Karpas-422 (cell line): ENCODE measurements at regions not wholly inside any gene's neighbourhood (a gene's known extent, or its start where the extent isn't known, plus 50 kb on each side); places are given as distances from the start of the nearest gene placed in this dataset.

Experiments
- DNase-seq: peaks from one replicate; pipeline ENCODE4 v3.0.0-alpha.2; 2015
- H2AFZ ChIP-seq: fragments of 200-600 bp; sonication (generic); 2 replicates; pipeline ENCODE4 v1.6.1; 2014; ENCODE audit warnings: antibody characterized with exemption, low read length, mixed read lengths
- H3K27ac ChIP-seq: fragments of 200-600 bp; sonication (generic); 2 replicates; pipeline ENCODE4 v1.5.1; 2014; ENCODE audit warnings: mild to moderate bottlenecking, low read length, moderate library complexity
- H3K27me3 ChIP-seq: fragments of 200-600 bp; sonication (generic); 2 replicates; pipeline ENCODE4 v1.6.1; 2014; ENCODE audit warnings: low read length, mixed read lengths
- H3K36me3 ChIP-seq: fragments of 200-600 bp; sonication (generic); 2 replicates; pipeline ENCODE4 v1.6.1; 2014; ENCODE audit warnings: low read length, mixed read lengths; ENCODE audit not compliant: insufficient read depth
- H3K4me1 ChIP-seq: fragments of 200-600 bp; sonication (generic); 2 replicates; pipeline ENCODE4 v1.6.1; 2014; ENCODE audit warnings: mild to moderate bottlenecking, low read length, mixed read lengths
- H3K4me2 ChIP-seq: fragments of 200-600 bp; sonication (generic); 2 replicates; pipeline ENCODE4 v1.6.1; 2014; ENCODE audit warnings: low read length, low read depth, mild to moderate bottlenecking; ENCODE audit not compliant: poor library complexity, severe bottlenecking
- H3K4me3 ChIP-seq: fragments of 200-600 bp; sonication (generic); 2 replicates; pipeline ENCODE4 v1.5.1; 2014; ENCODE audit warnings: mild to moderate bottlenecking, antibody characterized with exemption, low read length, mixed read lengths
- H3K79me2 ChIP-seq: fragments of 200-600 bp; sonication (generic); 2 replicates; pipeline ENCODE4 v1.6.1; 2014; ENCODE audit warnings: mild to moderate bottlenecking, low read length, mixed read lengths
- H3K9ac ChIP-seq: fragments of 200-600 bp; sonication (generic); 2 replicates; pipeline ENCODE4 v1.6.0; 2014; ENCODE audit warnings: low read length
- H3K9me2 ChIP-seq: fragments of 200-600 bp; sonication (generic), shearing (Covaris generic); replicated peaks from 2 replicates; pipeline ENCODE4 v1.6.0; 2014; ENCODE audit warnings: mild to moderate bottlenecking, low read length, moderate library complexity; ENCODE audit not compliant: insufficient read depth
- H3K9me3 ChIP-seq: fragments of 300-700, 200-600 bp; sonication (generic); 2 replicates; pipeline ENCODE4 v1.6.1; 2014; ENCODE audit warnings: low read length, mixed read lengths
- H4K20me1 ChIP-seq: fragments of 200-600 bp; sonication (generic); 2 replicates; pipeline ENCODE4 v1.6.1; 2014; ENCODE audit warnings: mild to moderate bottlenecking, antibody characterized with exemption, low read length, low read depth; ENCODE audit not compliant: insufficient read depth

DNA sequence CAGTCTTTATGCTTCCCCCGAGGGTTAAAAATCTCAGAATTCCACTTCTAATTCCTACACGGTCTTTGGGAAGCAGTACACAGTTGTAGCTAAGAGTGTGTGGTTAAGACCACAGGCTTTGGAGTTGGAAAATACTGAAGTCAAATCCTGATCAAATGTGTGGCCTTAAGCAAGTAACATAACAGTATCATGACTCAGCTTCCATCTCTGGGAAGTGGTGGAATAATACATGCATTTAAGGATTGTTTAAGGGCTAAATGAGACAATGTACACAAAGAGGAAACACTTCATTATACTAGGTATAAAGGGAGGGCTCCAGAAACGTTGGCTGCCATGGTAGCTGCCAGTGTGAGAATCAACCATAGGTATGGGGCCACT lies 71.5 kb downstream of the FAT3 start:
- H3K36me3 ChIP-seq: no peaks in the 10 kb centered on the region
- H3K9me2 ChIP-seq: no peaks in the 10 kb centered on the region; the same call in 1 of the 2 replicates
- no peak overlapping the region for H2AFZ ChIP-seq
- H3K4me3 ChIP-seq: no peak overlapping the region
- no peaks in the 10 kb centered on the region for H3K79me2 ChIP-seq
- no peaks in the 10 kb centered on the region for H4K20me1 ChIP-seq
- H3K27me3 ChIP-seq: no peaks in the 10 kb centered on the region
- no peak overlapping the region for H3K4me2 ChIP-seq
- no peak for DNase-seq
- no peak overlapping the region for H3K27ac ChIP-seq
- peaks cover 28% of the 10 kb centered on the region for H3K9me3 ChIP-seq
- H3K4me1 ChIP-seq: no peaks in the 10 kb centered on the region
- H3K9ac ChIP-seq: no peak overlapping the region

DNA sequence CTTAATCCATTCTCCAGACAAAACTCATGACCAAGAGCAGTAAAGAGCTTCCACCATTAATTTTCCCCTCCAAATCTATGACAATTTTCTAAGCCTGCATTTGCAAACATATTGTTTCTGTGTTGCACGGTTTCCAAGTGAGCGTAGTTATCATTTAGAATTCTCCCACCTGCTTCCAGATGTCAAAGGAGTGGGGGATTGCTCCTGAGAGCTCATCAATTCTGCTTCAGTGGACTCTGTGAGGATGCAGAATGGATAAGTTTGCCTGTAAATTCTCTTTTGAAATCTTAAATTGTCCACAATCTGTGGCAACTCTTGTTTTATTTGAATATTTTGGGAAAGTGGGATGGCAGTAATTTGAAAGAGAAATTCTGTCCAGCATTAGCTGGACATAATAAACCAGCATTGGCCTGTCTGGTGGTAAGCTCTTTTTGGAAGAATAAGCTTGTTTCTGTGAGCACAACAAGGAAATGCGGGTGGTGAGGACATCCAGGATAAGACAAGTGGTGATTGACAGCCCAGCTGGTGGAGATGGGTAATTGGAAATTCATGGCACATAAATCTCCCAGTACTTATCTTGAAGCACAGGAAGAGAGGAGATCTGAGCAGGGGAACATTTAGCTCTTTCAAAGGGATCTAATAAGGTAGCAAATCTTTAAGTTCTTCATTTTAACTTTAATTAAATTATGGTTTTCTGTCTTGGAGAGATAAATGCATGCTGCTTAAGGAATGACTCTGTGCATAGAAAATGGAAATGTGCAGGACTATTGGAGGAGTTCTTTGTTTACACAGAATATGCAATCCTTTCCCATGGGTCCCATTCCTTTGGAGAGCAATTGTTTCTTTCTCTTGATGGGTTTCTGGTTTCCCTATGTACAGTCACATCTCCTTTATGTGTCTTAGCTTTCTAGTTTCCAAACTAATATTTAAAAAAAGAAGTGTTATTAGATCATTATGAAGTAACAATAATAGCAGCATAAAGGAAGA lies 73.2 kb downstream of the FAT3 start:
- peaks cover 21% of the 10 kb centered on the region for H3K9me3 ChIP-seq
- no peaks in the 10 kb centered on the region; the same call in 1 of the 2 replicates for H3K27me3 ChIP-seq
- 0 out of 2 replicates have a peak, but pooled peaks cover 2% of the 10 kb centered on the region for H3K9me2 ChIP-seq
- H3K36me3 ChIP-seq: no peaks in the 10 kb centered on the region
- H2AFZ ChIP-seq: no peak overlapping the region
- no peak overlapping the region for H3K4me2 ChIP-seq
- H3K4me3 ChIP-seq: no peak overlapping the region
- no peak for DNase-seq
- H3K79me2 ChIP-seq: no peaks in the 10 kb centered on the region
- H3K27ac ChIP-seq: no peak overlapping the region
- H3K9ac ChIP-seq: no peak overlapping the region
- no peaks in the 10 kb centered on the region for H4K20me1 ChIP-seq
- no peaks in the 10 kb centered on the region for H3K4me1 ChIP-seq

DNA sequence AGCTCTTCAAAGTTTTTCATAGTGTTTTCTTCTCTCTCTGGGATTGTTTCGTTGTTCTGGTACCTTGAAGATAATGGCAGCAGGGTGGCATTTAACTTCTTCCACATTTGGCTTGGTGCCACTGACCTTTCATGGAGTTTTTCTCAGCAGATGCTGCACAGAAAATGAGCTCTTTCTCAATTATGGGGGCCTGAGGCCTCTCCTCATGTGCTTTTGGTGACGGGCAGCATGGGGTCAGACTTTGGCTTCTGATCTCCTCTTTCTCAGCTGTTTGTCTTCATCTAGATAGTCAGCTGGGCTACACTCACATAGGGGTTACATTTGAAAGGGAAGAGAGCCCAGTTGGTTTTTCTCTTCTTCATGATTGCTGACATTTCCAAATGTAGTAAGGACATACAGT lies 76.3 kb downstream of the FAT3 start:
- no peak overlapping the region for H2AFZ ChIP-seq
- no peaks in the 10 kb centered on the region for H3K4me1 ChIP-seq
- no peaks in the 10 kb centered on the region; the same call in 1 of the 2 replicates for H3K27me3 ChIP-seq
- H3K9me2 ChIP-seq: 0 out of 2 replicates have a peak, but pooled peaks cover 2% of the 10 kb centered on the region
- H3K27ac ChIP-seq: no peak overlapping the region
- no peak overlapping the region for H3K4me3 ChIP-seq
- no peak overlapping the region for H3K4me2 ChIP-seq
- H3K36me3 ChIP-seq: no peaks in the 10 kb centered on the region
- no peaks in the 10 kb centered on the region for H3K79me2 ChIP-seq
- 0 out of 2 replicates have a peak, but pooled peaks cover 7% of the 10 kb centered on the region for H3K9me3 ChIP-seq
- H4K20me1 ChIP-seq: no peaks in the 10 kb centered on the region
- DNase-seq: no peak
- H3K9ac ChIP-seq: no peak overlapping the region

DNA sequence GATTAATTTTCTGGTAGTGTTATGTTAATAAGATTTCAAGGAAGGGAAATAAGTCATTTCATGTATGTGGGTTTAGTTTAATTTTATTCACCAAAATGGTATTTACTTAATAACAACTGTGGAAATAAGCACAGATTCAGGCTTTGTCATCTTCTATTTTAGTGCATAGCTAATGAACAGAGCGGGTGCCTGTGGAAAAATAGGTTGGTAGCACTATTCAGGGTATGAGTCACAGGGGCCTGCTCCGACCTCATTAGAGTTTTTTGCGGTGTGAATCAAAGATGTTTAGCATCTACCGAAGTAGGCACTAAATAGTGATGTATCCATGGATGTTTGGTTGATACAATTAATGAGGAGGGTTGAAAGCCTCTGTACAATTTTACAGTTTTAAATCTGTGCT lies 78.2 kb downstream of the FAT3 start:
- Histone ChIP-seq H3K79me2 (no peaks in the 10 kb centered on the region), H3K27me3 (no peaks in the 10 kb centered on the region; the same call in 1 of the 2 replicates), H3K9me2 (0 out of 2 replicates have a peak, but pooled peaks cover 2% of the 10 kb centered on the region), H3K9me3 (0 out of 2 replicates have a peak, but pooled peaks cover 5% of the 10 kb centered on the region), H4K20me1 (no peaks in the 10 kb centered on the region), H2AFZ (no peak overlapping the region), H3K4me3 (no peak overlapping the region), H3K27ac (no peak overlapping the region), H3K36me3 (no peaks in the 10 kb centered on the region), H3K4me1 (no peaks in the 10 kb centered on the region), H3K4me2 (no peak overlapping the region), H3K9ac (no peak overlapping the region)
- no peak for DNase-seq

DNA sequence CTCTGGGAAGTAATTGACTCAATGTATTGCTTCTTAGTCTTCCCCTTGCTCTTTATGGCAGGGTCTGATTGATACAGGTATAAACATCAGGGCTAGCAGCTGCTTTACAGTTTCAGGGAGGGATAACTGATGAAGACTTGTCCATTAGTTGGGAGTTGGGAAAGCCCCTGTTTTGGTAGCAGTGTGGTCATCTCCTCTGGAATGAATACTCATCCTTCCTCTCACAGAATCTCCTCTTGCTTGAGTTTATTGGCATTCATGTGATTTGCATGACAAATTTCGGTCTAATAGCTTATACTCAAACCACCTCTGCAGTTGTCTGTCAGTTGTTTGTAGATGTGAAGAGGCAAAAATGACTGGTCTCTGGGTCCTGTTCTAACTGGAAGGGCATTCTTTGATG lies 79.7 kb downstream of the FAT3 start:
- Histone ChIP-seq H3K36me3 (no peaks in the 10 kb centered on the region), H3K4me1 (no peaks in the 10 kb centered on the region), H3K9me2 (0 out of 2 replicates have a peak, but pooled peaks cover 2% of the 10 kb centered on the region), H3K27ac (no peak overlapping the region), H3K9ac (no peak overlapping the region), H3K9me3 (0 out of 2 replicates have a peak, but pooled peaks cover 5% of the 10 kb centered on the region), H2AFZ (no peak overlapping the region), H4K20me1 (no peaks in the 10 kb centered on the region), H3K27me3 (no peaks in the 10 kb centered on the region; the same call in 1 of the 2 replicates), H3K79me2 (no peaks in the 10 kb centered on the region), H3K4me2 (no peak overlapping the region), H3K4me3 (no peak overlapping the region)
- no peak for DNase-seq

DNA sequence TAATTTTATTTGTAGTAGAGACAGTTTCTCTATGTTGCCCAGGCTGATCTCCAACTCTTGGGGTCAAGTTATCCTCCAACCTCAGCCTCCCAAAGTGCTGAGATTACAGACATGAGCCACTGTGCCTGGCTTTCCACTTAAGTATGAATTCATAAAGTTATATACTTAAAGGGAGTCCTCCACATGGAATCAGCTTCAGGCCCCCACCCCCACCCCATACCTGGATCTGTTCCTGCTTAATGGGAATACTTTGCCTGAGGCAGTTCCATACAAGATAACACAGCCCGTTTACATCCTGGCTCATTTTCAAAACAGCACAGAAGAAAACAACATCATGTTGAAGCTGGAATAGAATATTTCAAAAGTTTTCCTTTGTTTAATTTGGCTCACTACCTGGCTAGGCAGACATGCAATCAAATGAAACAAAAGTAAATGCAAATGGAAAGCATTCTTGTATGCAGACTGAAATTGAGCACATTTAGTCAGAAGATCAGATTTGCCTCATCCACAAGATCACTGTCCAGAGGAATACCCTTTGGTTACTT lies 82.4 kb downstream of the FAT3 start:
- Histone ChIP-seq H4K20me1 (no peaks in the 10 kb centered on the region), H3K4me2 (no peak overlapping the region), H3K4me3 (no peak overlapping the region)

DNA sequence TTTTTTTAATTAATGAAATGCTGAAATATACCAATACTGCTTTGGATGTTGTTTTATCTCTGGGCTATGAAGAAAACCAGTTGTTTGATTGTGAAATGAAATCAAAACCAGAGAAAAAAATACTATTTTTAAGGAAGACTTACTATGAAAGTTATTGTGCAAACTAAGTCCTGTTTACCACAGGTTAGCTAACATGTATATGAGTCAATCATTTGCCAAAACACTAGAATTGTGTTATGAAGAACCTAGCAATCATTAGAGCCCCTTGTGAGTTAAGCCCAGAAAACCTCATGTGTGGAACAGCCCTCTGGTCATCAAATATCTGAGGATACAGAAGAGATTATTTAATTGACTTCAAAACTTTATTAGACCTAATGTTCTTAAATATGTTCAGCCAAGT lies 83.7 kb downstream of the FAT3 start:
- no peaks in the 10 kb centered on the region for H3K79me2 ChIP-seq
- no peak overlapping the region for H3K9ac ChIP-seq
- no peaks in the 10 kb centered on the region for H3K27me3 ChIP-seq
- H3K4me3 ChIP-seq: no peak overlapping the region
- H2AFZ ChIP-seq: no peak overlapping the region
- H3K36me3 ChIP-seq: no peaks in the 10 kb centered on the region
- no peaks in the 10 kb centered on the region for H3K9me3 ChIP-seq
- H4K20me1 ChIP-seq: no peaks in the 10 kb centered on the region
- no peak for DNase-seq
- H3K4me2 ChIP-seq: no peak overlapping the region
- H3K4me1 ChIP-seq: no peaks in the 10 kb centered on the region
- H3K27ac ChIP-seq: no peak overlapping the region
- no peaks in the 10 kb centered on the region for H3K9me2 ChIP-seq

More for the DNA sequence above, 82.4 kb downstream of the FAT3 start:
- Histone ChIP-seq H3K27ac (no peak overlapping the region), H3K27me3 (no peaks in the 10 kb centered on the region), H3K4me1 (no peaks in the 10 kb centered on the region), H3K36me3 (no peaks in the 10 kb centered on the region), H3K9me2 (no peaks in the 10 kb centered on the region), H3K79me2 (no peaks in the 10 kb centered on the region), H3K9me3 (no peaks in the 10 kb centered on the region), H3K9ac (no peak overlapping the region), H2AFZ (no peak overlapping the region)
- DNase-seq: no peak
